ENCODE measurements at regions not wholly inside any gene's neighbourhood (a gene's known extent, or its start where the extent isn't known, plus 50 kb on each side); places are given as distances from the start of the nearest gene placed in this dataset.
A peak's percentile ranks its signal among the peaks of the same experiment; 100 is the strongest.

DNA sequence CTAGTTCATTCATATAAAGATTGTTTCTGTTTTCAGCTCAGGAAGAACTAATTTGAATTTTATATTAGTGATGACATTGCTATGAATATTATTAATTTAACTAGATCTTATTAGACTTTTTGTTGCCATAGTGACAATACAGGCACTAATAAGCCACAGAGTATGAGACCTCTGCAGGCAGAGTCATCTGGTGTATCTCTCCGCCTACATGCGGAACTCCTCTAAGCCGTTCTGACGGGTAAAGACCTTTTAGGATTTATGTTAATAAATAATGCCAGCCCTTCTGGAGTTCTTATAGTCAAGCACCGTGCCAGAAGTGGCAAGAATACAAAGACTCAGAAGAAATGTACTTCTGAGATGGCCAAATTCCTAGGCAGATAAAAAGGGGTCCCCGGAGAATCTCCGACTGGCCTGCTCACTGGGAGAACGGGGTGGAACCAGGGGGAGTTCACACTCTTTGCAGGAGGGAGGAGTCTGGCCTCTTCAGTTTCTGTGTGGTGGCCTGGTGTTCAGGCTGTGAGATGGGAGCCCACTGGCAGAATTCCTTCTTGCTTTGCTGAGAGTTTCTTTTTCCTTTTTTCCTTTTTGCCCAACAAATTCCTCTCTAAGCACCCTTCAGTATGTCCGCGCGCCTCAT, 85.1 kb upstream of the IL12B start:
- no peaks in the 10 kb centered on the region for H3K27me3 ChIP-seq
- no peaks in the 10 kb centered on the region for H4K20me1 ChIP-seq (ENCODE audit: insufficient read depth, poor library complexity, severe bottlenecking)
- 55% methylated on average over 11 of the region's 11 CpGs for WGBS (ENCODE audit: low lambda C conversion rate, missing lambda C conversion rate)
- no peak overlapping the region for H3K27ac ChIP-seq
- H3K36me3 ChIP-seq (replicated peaks; ENCODE audit: insufficient read depth, low read depth) = no peaks in the 10 kb centered on the region
- no peaks in the 10 kb centered on the region for H3K4me1 ChIP-seq (ENCODE audit: insufficient read depth)
- no peaks in the 10 kb centered on the region for H3K79me2 ChIP-seq
- H3K4me2 ChIP-seq = no peak overlapping the region
- peak; percentile 32 for DNase-seq (ENCODE audit: low spot score)
- no peak overlapping the region for H3K4me3 ChIP-seq
- no peak overlapping the region for H2AFZ ChIP-seq
- TF ChIP-seq EZH2phosphoT487 (IDR thresholded peaks at IDR 0.05; ENCODE audit: low read depth, severe bottlenecking, unreplicated experiment) = no peak
- no peak for TF ChIP-seq EZH2 (IDR thresholded peaks at IDR 0.05; ENCODE audit: borderline replicate concordance)
- TF ChIP-seq, protein P1, sequence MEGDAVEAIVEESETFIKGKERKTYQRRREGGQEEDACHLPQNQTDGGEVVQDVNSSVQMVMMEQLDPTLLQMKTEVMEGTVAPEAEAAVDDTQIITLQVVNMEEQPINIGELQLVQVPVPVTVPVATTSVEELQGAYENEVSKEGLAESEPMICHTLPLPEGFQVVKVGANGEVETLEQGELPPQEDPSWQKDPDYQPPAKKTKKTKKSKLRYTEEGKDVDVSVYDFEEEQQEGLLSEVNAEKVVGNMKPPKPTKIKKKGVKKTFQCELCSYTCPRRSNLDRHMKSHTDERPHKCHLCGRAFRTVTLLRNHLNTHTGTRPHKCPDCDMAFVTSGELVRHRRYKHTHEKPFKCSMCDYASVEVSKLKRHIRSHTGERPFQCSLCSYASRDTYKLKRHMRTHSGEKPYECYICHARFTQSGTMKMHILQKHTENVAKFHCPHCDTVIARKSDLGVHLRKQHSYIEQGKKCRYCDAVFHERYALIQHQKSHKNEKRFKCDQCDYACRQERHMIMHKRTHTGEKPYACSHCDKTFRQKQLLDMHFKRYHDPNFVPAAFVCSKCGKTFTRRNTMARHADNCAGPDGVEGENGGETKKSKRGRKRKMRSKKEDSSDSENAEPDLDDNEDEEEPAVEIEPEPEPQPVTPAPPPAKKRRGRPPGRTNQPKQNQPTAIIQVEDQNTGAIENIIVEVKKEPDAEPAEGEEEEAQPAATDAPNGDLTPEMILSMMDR (IDR thresholded peaks at IDR 0.05; ENCODE audit: poor library complexity) = no peak
- H3K9me2 ChIP-seq (replicated peaks; ENCODE audit: insufficient read depth) = no peaks in the 10 kb centered on the region
- H3K9me3 ChIP-seq (ENCODE audit: low read depth) = no peaks in the 10 kb centered on the region

DNA sequence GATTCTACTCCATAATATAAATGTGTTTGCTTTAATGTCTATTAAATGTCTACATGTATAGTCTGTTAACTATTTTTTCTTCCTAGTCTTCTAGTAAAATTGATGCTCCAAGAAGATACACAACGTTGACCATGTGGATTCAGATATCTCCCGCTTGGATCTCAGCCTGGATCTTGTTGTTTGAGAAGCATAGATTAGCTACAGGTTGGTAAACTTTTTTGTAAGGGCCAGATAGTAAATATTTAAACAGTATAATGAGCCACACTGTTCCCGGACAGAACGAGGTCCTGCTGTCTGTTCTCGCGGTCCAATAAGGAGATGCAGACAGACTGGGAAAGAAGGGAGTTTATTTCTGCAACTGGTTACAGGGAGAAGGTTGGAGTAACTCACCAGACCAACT, 86.2 kb upstream of the IL12B start:
- WGBS (ENCODE audit: low lambda C conversion rate, missing lambda C conversion rate) = 49% methylated on average over 6 of the region's 6 CpGs
- Histone ChIP-seq H4K20me1 (ENCODE audit: insufficient read depth, poor library complexity, severe bottlenecking) (no peaks in the 10 kb centered on the region), H3K27ac (no peak overlapping the region), H3K4me2 (no peak overlapping the region), H3K36me3 (replicated peaks; ENCODE audit: insufficient read depth, low read depth) (no peaks in the 10 kb centered on the region), H2AFZ (no peak overlapping the region), H3K4me1 (ENCODE audit: insufficient read depth) (no peaks in the 10 kb centered on the region), H3K4me3 (no peak overlapping the region), H3K79me2 (no peaks in the 10 kb centered on the region), H3K27me3 (no peaks in the 10 kb centered on the region), H3K9me3 (ENCODE audit: low read depth) (no peaks in the 10 kb centered on the region), H3K9me2 (replicated peaks; ENCODE audit: insufficient read depth) (no peaks in the 10 kb centered on the region)
- TF ChIP-seq, protein P1 (IDR thresholded peaks at IDR 0.05; ENCODE audit: poor library complexity) = no peak
- no peak for TF ChIP-seq EZH2phosphoT487 (IDR thresholded peaks at IDR 0.05; ENCODE audit: low read depth, severe bottlenecking, unreplicated experiment)
- no peak for TF ChIP-seq EZH2 (IDR thresholded peaks at IDR 0.05; ENCODE audit: borderline replicate concordance)
- DNase-seq (ENCODE audit: low spot score) = no peak

- Histone ChIP-seq H2AFZ (no peak overlapping the region), H3K27ac (no peak overlapping the region), H3K27me3 (no peaks in the 10 kb centered on the region), H3K79me2 (no peaks in the 10 kb centered on the region), H4K20me1 (ENCODE audit: insufficient read depth, poor library complexity, severe bottlenecking) (no peaks in the 10 kb centered on the region), H3K9me3 (ENCODE audit: low read depth) (no peaks in the 10 kb centered on the region), H3K4me3 (no peak overlapping the region), H3K4me1 (ENCODE audit: insufficient read depth) (no peaks in the 10 kb centered on the region), H3K4me2 (no peak overlapping the region), H3K36me3 (replicated peaks; ENCODE audit: insufficient read depth, low read depth) (no peaks in the 10 kb centered on the region), H3K9me2 (replicated peaks; ENCODE audit: insufficient read depth) (no peaks in the 10 kb centered on the region)
- DNase-seq (ENCODE audit: low spot score) = no peak
- 66% methylated on average over 4 of the region's 4 CpGs for WGBS (ENCODE audit: low lambda C conversion rate, missing lambda C conversion rate)
- TF ChIP-seq EZH2phosphoT487 (IDR thresholded peaks at IDR 0.05; ENCODE audit: low read depth, severe bottlenecking, unreplicated experiment) (no peak), EZH2 (IDR thresholded peaks at IDR 0.05; ENCODE audit: borderline replicate concordance) (no peak)
- TF ChIP-seq, protein P1 (IDR thresholded peaks at IDR 0.05; ENCODE audit: poor library complexity) = no peak
These were observed 86.9 kb upstream of the IL12B start for GRCh38 chr5:159417170-159417569.

Data from hepatocyte (in vitro differentiated cells).